SW480 (cell line): ENCODE measurements at regions not wholly inside any gene's neighbourhood (a gene's known extent, or its start where the extent isn't known, plus 50 kb on each side); places are given as distances from the start of the nearest gene placed in this dataset.

Experiments
- DNase-seq: peaks from one replicate; pipeline ENCODE4 v3.0.0-alpha.2; 2016; ENCODE audit warnings: low spot score

GRCh38 chr1:192524223-192524622 is 51.4 kb upstream of the RGS1 start:
- DNase-seq, result no peak
